Fibroblast of lung (primary cell): ENCODE measurements at regions not wholly inside any gene's neighbourhood (a gene's known extent, or its start where the extent isn't known, plus 50 kb on each side); places are given as distances from the start of the nearest gene placed in this dataset.

Source experiments
- DNase-seq, 2 donors: peaks; one replicate each; pipeline versions ENCODE4 v3.0.0 to v3.0.0-alpha.2; 2010; ENCODE audit warnings: low read depth in 2 of 2
- H2AFZ ChIP-seq: 2 replicates; pipeline ENCODE4 v1.5.1; 2012; ENCODE audit warnings: low read length, control low read depth, inconsistent platforms
- H3K27ac ChIP-seq: 2 replicates; pipeline ENCODE4 v1.5.1; 2011; ENCODE audit warnings: low read length, control low read depth; ENCODE audit not compliant: insufficient read depth
- H3K27me3 ChIP-seq: 2 replicates; pipeline ENCODE4 v1.5.1; 2011; ENCODE audit warnings: mild to moderate bottlenecking, low read length; ENCODE audit not compliant: control insufficient read depth, insufficient read depth
- H3K36me3 ChIP-seq: 2 replicates; pipeline ENCODE4 v1.5.1; 2011; ENCODE audit warnings: low read length; ENCODE audit not compliant: control insufficient read depth, insufficient read depth
- H3K4me1 ChIP-seq: 2 replicates; pipeline ENCODE4 v1.5.1; 2011; ENCODE audit warnings: low read length; ENCODE audit not compliant: control insufficient read depth, insufficient read depth; ENCODE audit errors: extremely low read depth
- H3K4me2 ChIP-seq: 2 replicates; pipeline ENCODE4 v1.5.1; 2011; ENCODE audit warnings: low read length, control low read depth; ENCODE audit not compliant: insufficient read depth; ENCODE audit errors: extremely low read depth
- H3K4me3 ChIP-seq, 4 experiments: fragments of 200-600 bp in 1 of 4; sonication (generic) in 1 of 4; replicated peaks in 1 of 4; 2 replicates each; pipeline ENCODE4 v1.5.1; 2011 to 2016; ENCODE audit warnings: low read length in 4 of 4, low read depth in 3 of 4, mild to moderate bottlenecking in 3 of 4, control low read depth in 2 of 4, inconsistent platforms in 1 of 4, mixed read lengths in 1 of 4; ENCODE audit not compliant: insufficient read depth in 1 of 4; ENCODE audit errors: control extremely low read depth in 1 of 4
- H3K79me2 ChIP-seq: 2 replicates; pipeline ENCODE4 v1.5.1; 2012; ENCODE audit warnings: mild to moderate bottlenecking, low read length, inconsistent platforms; ENCODE audit not compliant: control insufficient read depth, insufficient read depth
- H3K9ac ChIP-seq: 2 replicates; pipeline ENCODE4 v1.5.1; 2011; ENCODE audit warnings: mild to moderate bottlenecking, low read length, control low read depth; ENCODE audit not compliant: insufficient read depth
- H3K9me3 ChIP-seq: 2 replicates; pipeline ENCODE4 v1.5.1; 2012; ENCODE audit warnings: low read depth, low read length; ENCODE audit not compliant: control insufficient read depth, insufficient read depth
- H4K20me1 ChIP-seq: 2 replicates; pipeline ENCODE4 v1.5.1; 2011; ENCODE audit warnings: low read length; ENCODE audit not compliant: control insufficient read depth, insufficient read depth; ENCODE audit errors: extremely low read depth
- CTCF ChIP-seq, 2 donors: IDR thresholded peaks in 1 of 2; conservative IDR thresholded peaks in 1 of 2; 1 replicate in 1 of 2; 2 replicates in 1 of 2; pipeline ENCODE4 v1.5.1; 2011 to 2012; ENCODE audit warnings: low read length in 2 of 2, control low read depth in 1 of 2, inconsistent platforms in 1 of 2, low read depth in 1 of 2, mild to moderate bottlenecking in 1 of 2
- EZH2 ChIP-seq: IDR thresholded peaks from 2 replicates; pipeline ENCODE4 v1.5.1; 2012; ENCODE audit warnings: low read length, control low read depth, mild to moderate bottlenecking; ENCODE audit errors: missing control alignments

GRCh38 chr2:52064234-52064633, 1032.3 kb upstream of the NRXN1 start:
- no peak overlapping the region for H3K4me2 ChIP-seq

GRCh38 chr2:52054824-52055223, 1022.9 kb upstream of the NRXN1 start:
- H2AFZ ChIP-seq, result no peak overlapping the region
- H3K4me2 ChIP-seq, result no peak overlapping the region
- no peaks in the 10 kb centered on the region for H3K27me3 ChIP-seq
- H3K36me3 ChIP-seq, result no peaks in the 10 kb centered on the region
- no peak overlapping the region for H3K9ac ChIP-seq
- H3K4me1 ChIP-seq, result no peaks in the 10 kb centered on the region
- no peaks in the 10 kb centered on the region for H4K20me1 ChIP-seq
- no peak overlapping the region for H3K27ac ChIP-seq
- no peaks in the 10 kb centered on the region for H3K9me3 ChIP-seq
- H3K79me2 ChIP-seq, result no peaks in the 10 kb centered on the region
- no peak overlapping the region for H3K4me3 ChIP-seq
- TF ChIP-seq CTCF (conservative IDR thresholded peaks at IDR 0.05 in 1 of 2, IDR thresholded peaks at IDR 0.05 in 1 of 2; ENCODE audit: low read depth in 1 of 2, low read length in 2 of 2) (no peak), EZH2 (no peak)
- DNase-seq, result no peak

More at GRCh38 chr2:52064234-52064633, 1032.3 kb upstream of the NRXN1 start:
- Histone ChIP-seq H3K27ac (no peak overlapping the region), H3K36me3 (no peaks in the 10 kb centered on the region), H3K27me3 (no peaks in the 10 kb centered on the region), H2AFZ (no peak overlapping the region), H4K20me1 (no peaks in the 10 kb centered on the region), H3K79me2 (no peaks in the 10 kb centered on the region), H3K4me1 (no peaks in the 10 kb centered on the region), H3K4me3 (no peak overlapping the region), H3K9me3 (no peaks in the 10 kb centered on the region), H3K9ac (no peak overlapping the region)
- TF ChIP-seq CTCF (conservative IDR thresholded peaks at IDR 0.05 in 1 of 2, IDR thresholded peaks at IDR 0.05 in 1 of 2; ENCODE audit: low read depth in 1 of 2, low read length in 2 of 2) (no peak), EZH2 (no peak)
- DNase-seq, result no peak

GRCh38 chr2:52036853-52037252, 1004.9 kb upstream of the NRXN1 start:
- Histone ChIP-seq H2AFZ (no peak overlapping the region), H3K79me2 (no peaks in the 10 kb centered on the region), H3K4me3 (no peak overlapping the region), H3K9me3 (no peaks in the 10 kb centered on the region), H4K20me1 (no peaks in the 10 kb centered on the region), H3K27ac (no peak overlapping the region), H3K36me3 (no peaks in the 10 kb centered on the region), H3K9ac (no peak overlapping the region), H3K4me1 (no peaks in the 10 kb centered on the region), H3K4me2 (no peak overlapping the region), H3K27me3 (no peaks in the 10 kb centered on the region)
- DNase-seq, result no peak
- no peak for TF ChIP-seq EZH2
- TF ChIP-seq CTCF (conservative IDR thresholded peaks at IDR 0.05 in 1 of 2, IDR thresholded peaks at IDR 0.05 in 1 of 2; ENCODE audit: low read depth in 1 of 2, low read length in 2 of 2), result no peak
